B cell (primary cell): ENCODE measurements at regions not wholly inside any gene's neighbourhood (a gene's known extent, or its start where the extent isn't known, plus 50 kb on each side); places are given as distances from the start of the nearest gene placed in this dataset.

Experiments used
- CTCF ChIP-seq: fragments of 200-600 bp; IDR thresholded peaks from one replicate; pipeline ENCODE4 v1.8.0; 2022; ENCODE audit warnings: antibody characterized with exemption, mild to moderate bottlenecking
- EZH2 ChIP-seq: IDR thresholded peaks from 2 replicates; pipeline ENCODE4 v1.6.1; 2012; ENCODE audit warnings: borderline replicate concordance, low read depth, mild to moderate bottlenecking, moderate library complexity, low read length; ENCODE audit not compliant: insufficient read depth, poor library complexity, severe bottlenecking

- TF ChIP-seq CTCF: no peak
- no peak for TF ChIP-seq EZH2
Observed at GRCh38 chr4:62495032-62495431, 1294.9 kb downstream of the ADGRL3 start.
